ENCODE measurements at regions not wholly inside any gene's neighbourhood (a gene's known extent, or its start where the extent isn't known, plus 50 kb on each side); places are given as distances from the start of the nearest gene placed in this dataset.

GRCh38 chr5:3030511-3031165 lies 279.2 kb upstream of the IRX2 start:
- TF ChIP-seq CTCF (IDR thresholded peaks at IDR 0.05) (no peak), POLR2A (IDR thresholded peaks at IDR 0.05) (no peak), EP300 (IDR thresholded peaks at IDR 0.05) (no peak)

Measured in tibial nerve (tissue), 4 donors.